Kidney (tissue), 13 donors: ENCODE measurements at regions not wholly inside any gene's neighbourhood (a gene's known extent, or its start where the extent isn't known, plus 50 kb on each side); places are given as distances from the start of the nearest gene placed in this dataset.
"Not testable (repeated sequence)": the region's sequence is repeated elsewhere in the genome, so short reads cannot be mapped to it uniquely, and the experiment has no call there.

ENCODE experiments used
- DNase-seq, 5 donors: peaks; one replicate each; pipeline ENCODE4 v3.0.0-alpha.2; 2013 to 2020
- FAIRE-seq: peaks from 2 replicates; lab custom pipeline; 2012; peaks lifted over from hg19 to GRCh38; lab: Jason Lieb, UNC
- H3K27ac ChIP-seq, 2 donors: one replicate each; pipeline ENCODE4 v1.7.0; 2013; ENCODE audit warnings: low read depth in 2 of 2, low read length in 2 of 2, inconsistent platforms in 1 of 2
- H3K27me3 ChIP-seq: one replicate; pipeline ENCODE4 v1.7.1; 2013; ENCODE audit warnings: low read length, inconsistent platforms; ENCODE audit not compliant: control insufficient read depth, insufficient read depth
- H3K36me3 ChIP-seq, 3 donors: one replicate each; pipeline versions ENCODE4 v1.7.0 to v1.7.1; 2013; ENCODE audit warnings: low read length in 3 of 3, control low read depth in 1 of 3, inconsistent platforms in 1 of 3; ENCODE audit not compliant: insufficient read depth in 3 of 3, control insufficient read depth in 2 of 3
- H3K4me1 ChIP-seq, 3 donors: one replicate each; pipeline versions ENCODE4 v1.7.0 to v1.7.1; 2013; ENCODE audit warnings: low read length in 3 of 3, inconsistent platforms in 1 of 3, low read depth in 1 of 3; ENCODE audit not compliant: control insufficient read depth in 2 of 3, insufficient read depth in 2 of 3
- H3K4me3 ChIP-seq, 3 donors: one replicate each; pipeline versions ENCODE4 v1.7.0 to v1.8.1; 2013; ENCODE audit warnings: low read length in 3 of 3, control low read depth in 1 of 3, inconsistent platforms in 1 of 3
- H3K9ac ChIP-seq, 3 donors: one replicate each; pipeline versions ENCODE4 v1.7.0 to v1.7.1; 2013; ENCODE audit warnings: low read length in 3 of 3, control low read depth in 1 of 3, inconsistent platforms in 1 of 3
- H3K9me3 ChIP-seq, 3 donors: one replicate each; pipeline versions ENCODE4 v1.7.0 to v1.7.1; 2013; ENCODE audit warnings: low read length in 3 of 3, control low read depth in 1 of 3, inconsistent platforms in 1 of 3; ENCODE audit not compliant: control insufficient read depth in 2 of 3, insufficient read depth in 1 of 3
- intact Hi-C: fragments of 100-400 bp; cut with DNase I; formaldehyde crosslinking; loops from one replicate; pipeline ENCODE4 v1.11.1; 2022
- TF ChIP-seq, protein P1 (sequence below): IDR thresholded peaks from 3 replicates; pipeline ENCODE4 v1.5.1; 2012; ENCODE audit warnings: mild to moderate bottlenecking, moderate library complexity, borderline replicate concordance; ENCODE audit not compliant: insufficient read depth; ENCODE audit errors: extremely low read depth
- donor health status: control.
- donor health status: control.
- donor health status: control.
- donor health status: control.
- donor health status: control.
- donor health status: DM: yes; HTN: yes; CAD: no.
- donor health status: Normal renal cell carcinoma (clear cell type).

- no peak overlapping the region for H3K27ac ChIP-seq
- TF ChIP-seq, protein P1, sequence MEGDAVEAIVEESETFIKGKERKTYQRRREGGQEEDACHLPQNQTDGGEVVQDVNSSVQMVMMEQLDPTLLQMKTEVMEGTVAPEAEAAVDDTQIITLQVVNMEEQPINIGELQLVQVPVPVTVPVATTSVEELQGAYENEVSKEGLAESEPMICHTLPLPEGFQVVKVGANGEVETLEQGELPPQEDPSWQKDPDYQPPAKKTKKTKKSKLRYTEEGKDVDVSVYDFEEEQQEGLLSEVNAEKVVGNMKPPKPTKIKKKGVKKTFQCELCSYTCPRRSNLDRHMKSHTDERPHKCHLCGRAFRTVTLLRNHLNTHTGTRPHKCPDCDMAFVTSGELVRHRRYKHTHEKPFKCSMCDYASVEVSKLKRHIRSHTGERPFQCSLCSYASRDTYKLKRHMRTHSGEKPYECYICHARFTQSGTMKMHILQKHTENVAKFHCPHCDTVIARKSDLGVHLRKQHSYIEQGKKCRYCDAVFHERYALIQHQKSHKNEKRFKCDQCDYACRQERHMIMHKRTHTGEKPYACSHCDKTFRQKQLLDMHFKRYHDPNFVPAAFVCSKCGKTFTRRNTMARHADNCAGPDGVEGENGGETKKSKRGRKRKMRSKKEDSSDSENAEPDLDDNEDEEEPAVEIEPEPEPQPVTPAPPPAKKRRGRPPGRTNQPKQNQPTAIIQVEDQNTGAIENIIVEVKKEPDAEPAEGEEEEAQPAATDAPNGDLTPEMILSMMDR = no peak
- H3K27me3 ChIP-seq = no peaks in the 10 kb centered on the region
- no peaks in the 10 kb centered on the region for H3K4me1 ChIP-seq
- DNase-seq = no peak
- intact Hi-C loops = no loop called here
- H3K36me3 ChIP-seq = no peaks in the 10 kb centered on the region
- peaks cover 0 to 1% (median 0%) of the 10 kb centered on the region in 3 donors for H3K9me3 ChIP-seq
- no peak overlapping the region for H3K9ac ChIP-seq
- no peak overlapping the region for H3K4me3 ChIP-seq
- no peak for FAIRE-seq
Observed at GRCh38 chr1:29551123-29551936, 315.0 kb downstream of the PTPRU start.

GRCh38 chr1:29550119-29550841 lies 314.0 kb downstream of the PTPRU start:
- Histone ChIP-seq H3K36me3 (no peaks in the 10 kb centered on the region), H3K9me3 (peaks cover 0 to 1% (median 0%) of the 10 kb centered on the region in 3 donors), H3K4me3 (no peak overlapping the region), H3K27me3 (no peaks in the 10 kb centered on the region), H3K9ac (no peak overlapping the region), H3K4me1 (no peaks in the 10 kb centered on the region), H3K27ac (no peak overlapping the region)
- intact Hi-C loops = no loop called here
- DNase-seq = peak; percentile 10 to 79 (median 42)
- TF ChIP-seq, protein P1 = no peak
- no peak for FAIRE-seq

DNA sequence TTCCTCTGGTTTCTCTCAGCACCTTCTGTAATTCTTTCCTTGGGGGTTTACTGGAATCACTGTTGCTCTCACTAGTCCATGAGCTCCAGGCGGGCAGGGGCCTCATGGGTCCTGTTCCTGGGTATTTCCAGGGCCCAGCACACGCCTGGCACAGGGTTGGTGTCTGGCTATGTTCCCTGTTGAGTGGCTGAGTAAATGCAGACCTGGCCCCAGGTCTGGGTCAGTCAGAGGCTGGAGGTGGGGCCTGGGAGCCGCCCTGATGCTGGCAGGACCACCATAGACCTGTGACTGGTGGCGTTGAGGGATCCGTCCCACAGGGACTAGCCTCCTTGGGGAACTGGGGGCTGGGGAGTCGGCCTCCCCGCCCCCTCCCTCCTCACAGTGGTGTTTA lies 313.4 kb downstream of the PTPRU start:
- H3K4me3 ChIP-seq, H3K9me3 ChIP-seq, H3K36me3 ChIP-seq, H3K4me1 ChIP-seq, DNase-seq, intact Hi-C loops, H3K27me3 ChIP-seq, FAIRE-seq, H3K9ac ChIP-seq, H3K27ac ChIP-seq: not testable (repeated sequence)

DNA sequence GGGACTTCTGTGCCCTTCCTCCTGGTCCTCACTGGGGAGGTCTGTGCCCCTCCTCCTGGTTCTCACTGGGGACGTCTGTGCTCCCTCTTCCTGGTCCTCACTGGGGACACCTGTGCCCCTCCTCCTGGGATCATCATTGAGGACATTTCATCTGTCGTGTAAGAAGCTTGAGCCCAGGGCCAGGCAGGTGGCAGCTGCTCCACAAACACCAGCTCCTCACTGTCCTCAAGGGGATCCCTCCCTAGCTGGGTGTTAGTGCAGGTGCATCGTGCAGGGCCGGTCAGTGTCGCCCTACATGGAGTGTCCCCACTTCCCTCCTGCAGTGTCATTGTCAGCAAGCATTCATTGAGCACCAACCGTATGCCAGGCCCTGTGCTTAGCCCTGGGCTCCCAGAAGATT lies 312.7 kb downstream of the PTPRU start:
- Histone ChIP-seq H3K27ac (no peak overlapping the region), H3K27me3 (no peaks in the 10 kb centered on the region), H3K9ac (no peak overlapping the region), H3K4me1 (no peaks in the 10 kb centered on the region), H3K36me3 (no peaks in the 10 kb centered on the region), H3K4me3 (no peak overlapping the region), H3K9me3 (peaks cover 0 to 5% (median 0%) of the 10 kb centered on the region in 3 donors)
- DNase-seq (no peak), FAIRE-seq (no peak)
- TF ChIP-seq, protein P1 = no peak
- intact Hi-C loops = no loop called here
